ENCODE measurements at regions not wholly inside any gene's neighbourhood (a gene's known extent, or its start where the extent isn't known, plus 50 kb on each side); places are given as distances from the start of the nearest gene placed in this dataset.

DNA sequence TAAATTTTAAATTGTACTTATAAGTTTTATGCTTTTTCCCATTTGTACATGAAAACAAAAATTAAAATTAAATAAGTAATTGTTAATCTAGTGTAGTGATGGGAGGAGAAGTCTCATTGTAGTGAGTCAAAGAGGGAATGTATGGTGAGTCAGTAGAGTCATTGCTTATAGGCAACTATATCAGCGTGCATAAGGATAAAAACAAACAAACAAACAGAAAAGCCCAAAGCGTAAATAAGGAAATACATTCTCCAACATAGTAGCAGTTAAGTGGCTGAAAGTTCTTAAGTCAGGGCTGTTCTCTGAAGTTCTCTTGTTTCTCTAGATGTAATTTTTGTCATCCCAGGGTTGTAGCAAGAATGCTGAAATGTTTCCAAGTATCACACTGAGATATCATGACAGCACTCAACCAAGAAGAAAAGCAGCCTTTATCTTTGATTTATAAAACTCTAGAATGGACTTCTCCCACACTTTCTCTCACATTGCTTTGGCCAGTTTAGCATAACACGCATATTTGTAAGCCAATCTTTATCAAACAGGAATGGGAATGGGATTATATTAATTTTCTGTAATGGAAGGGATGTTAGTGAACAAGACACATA, 184.1 kb upstream of the TP63 start (continued):
- no peak for TF ChIP-seq ELK1 (IDR thresholded peaks at IDR 0.05; ENCODE audit: low read depth, low read length)
- no peak for TF ChIP-seq PHF8 (IDR thresholded peaks at IDR 0.05; ENCODE audit: borderline replicate concordance, low read depth)
- no peak for TF ChIP-seq NFE2L2 (conservative IDR thresholded peaks at IDR 0.05; ENCODE audit: low read length)
- TF ChIP-seq ZSCAN20 (CRISPR knock-in tag; IDR thresholded peaks at IDR 0.05) = no peak
- TF ChIP-seq HOXB13 (CRISPR knock-in tag; IDR thresholded peaks at IDR 0.05; ENCODE audit: low read depth) = no peak

- FAIRE-seq = no peak
- DNase-seq (ENCODE audit: low read depth in 1 of 2, low spot score in 1 of 2) = no peak
- 91% methylated on average over 1 of the region's 1 CpG for WGBS (ENCODE audit: missing lambda C conversion rate)
- ChIA-PET CTCF (interaction anchor here (0.6 kb wide), 1 partner anchor 8 kb away, joined by 3 read pairs; no protein-coding TSS in a partner anchor), POLR2A (no interaction called here)
- Histone ChIP-seq H3K27ac (no peak overlapping the region), H3K9me3 (no peaks in the 10 kb centered on the region), H3K4me3 (no peak overlapping the region), H3K4me1 (0 out of 3 replicates have a peak, but pooled peaks cover 4% of the 10 kb centered on the region), H3K4me2 (no peak overlapping the region)
- ATAC-seq = no peak
- no peak for TF ChIP-seq SMC3 (IDR thresholded peaks at IDR 0.05)
- TF ChIP-seq HOXB5 (CRISPR knock-in tag; IDR thresholded peaks at IDR 0.05) = no peak
- TF ChIP-seq, protein P1, sequence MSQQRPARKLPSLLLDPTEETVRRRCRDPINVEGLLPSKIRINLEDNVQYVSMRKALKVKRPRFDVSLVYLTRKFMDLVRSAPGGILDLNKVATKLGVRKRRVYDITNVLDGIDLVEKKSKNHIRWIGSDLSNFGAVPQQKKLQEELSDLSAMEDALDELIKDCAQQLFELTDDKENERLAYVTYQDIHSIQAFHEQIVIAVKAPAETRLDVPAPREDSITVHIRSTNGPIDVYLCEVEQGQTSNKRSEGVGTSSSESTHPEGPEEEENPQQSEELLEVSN (IDR thresholded peaks at IDR 0.05; ENCODE audit: borderline replicate concordance, low read depth) = no peak
- no peak for TF ChIP-seq ELK1 (IDR thresholded peaks at IDR 0.05; ENCODE audit: low read depth, low read length)
- TF ChIP-seq HDAC2 (IDR thresholded peaks at IDR 0.05) = no peak
- TF ChIP-seq ZNF302 (CRISPR knock-in tag; IDR thresholded peaks at IDR 0.05) = no peak
- TF ChIP-seq PHF8 (IDR thresholded peaks at IDR 0.05; ENCODE audit: borderline replicate concordance, low read depth) = no peak
- no peak for TF ChIP-seq CBX2 (IDR thresholded peaks at IDR 0.05; ENCODE audit: borderline replicate concordance, low read depth)
- TF ChIP-seq EHF (CRISPR knock-in tag; IDR thresholded peaks at IDR 0.05) = no peak
- TF ChIP-seq TP53 (CRISPR knock-in tag; IDR thresholded peaks at IDR 0.05) = no peak
- TF ChIP-seq CHD2 (IDR thresholded peaks at IDR 0.05; ENCODE audit: low read length, partially characterized antibody) = no peak
- no peak for TF ChIP-seq GATA3 (IDR thresholded peaks at IDR 0.05; ENCODE audit: borderline replicate concordance)
- no peak for TF ChIP-seq JUNB (IDR thresholded peaks at IDR 0.05)
- TF ChIP-seq, protein P2, sequence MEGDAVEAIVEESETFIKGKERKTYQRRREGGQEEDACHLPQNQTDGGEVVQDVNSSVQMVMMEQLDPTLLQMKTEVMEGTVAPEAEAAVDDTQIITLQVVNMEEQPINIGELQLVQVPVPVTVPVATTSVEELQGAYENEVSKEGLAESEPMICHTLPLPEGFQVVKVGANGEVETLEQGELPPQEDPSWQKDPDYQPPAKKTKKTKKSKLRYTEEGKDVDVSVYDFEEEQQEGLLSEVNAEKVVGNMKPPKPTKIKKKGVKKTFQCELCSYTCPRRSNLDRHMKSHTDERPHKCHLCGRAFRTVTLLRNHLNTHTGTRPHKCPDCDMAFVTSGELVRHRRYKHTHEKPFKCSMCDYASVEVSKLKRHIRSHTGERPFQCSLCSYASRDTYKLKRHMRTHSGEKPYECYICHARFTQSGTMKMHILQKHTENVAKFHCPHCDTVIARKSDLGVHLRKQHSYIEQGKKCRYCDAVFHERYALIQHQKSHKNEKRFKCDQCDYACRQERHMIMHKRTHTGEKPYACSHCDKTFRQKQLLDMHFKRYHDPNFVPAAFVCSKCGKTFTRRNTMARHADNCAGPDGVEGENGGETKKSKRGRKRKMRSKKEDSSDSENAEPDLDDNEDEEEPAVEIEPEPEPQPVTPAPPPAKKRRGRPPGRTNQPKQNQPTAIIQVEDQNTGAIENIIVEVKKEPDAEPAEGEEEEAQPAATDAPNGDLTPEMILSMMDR (IDR thresholded peaks at IDR 0.05) = no peak
Observed at GRCh38 chr3:189449084-189449483, 182.1 kb upstream of the TP63 start.

- no peak for FAIRE-seq
- CTCF ChIA-PET = interaction anchor here (1.1 kb wide), 1 partner anchor 27 kb away, joined by 3 read pairs; no protein-coding TSS in a partner anchor
- Histone ChIP-seq H3K4me3 (no peak overlapping the region), H3K4me1 (0 out of 3 replicates have a peak, but pooled peaks cover 4% of the 10 kb centered on the region), H3K4me2 (no peak overlapping the region), H3K9me3 (no peaks in the 10 kb centered on the region), H3K27ac (no peak overlapping the region)
- POLR2A ChIA-PET = no interaction called here
- WGBS (ENCODE audit: missing lambda C conversion rate) = 88% methylated on average over 5 of the region's 5 CpGs
- no peak for ATAC-seq
- no peak for DNase-seq (ENCODE audit: low read depth in 1 of 2, low spot score in 1 of 2)
- no peak for TF ChIP-seq MYC (IDR thresholded peaks at IDR 0.05; ENCODE audit: borderline replicate concordance, low read length)
- no peak for TF ChIP-seq MAZ (IDR thresholded peaks at IDR 0.05; ENCODE audit: borderline replicate concordance, low read depth, low read length)
- no peak for TF ChIP-seq REST (IDR thresholded peaks at IDR 0.05)
- TF ChIP-seq RARB (CRISPR knock-in tag; IDR thresholded peaks at IDR 0.05) = no peak
- TF ChIP-seq TP53 (CRISPR knock-in tag; IDR thresholded peaks at IDR 0.05) = no peak
- no peak for TF ChIP-seq CHD2 (IDR thresholded peaks at IDR 0.05; ENCODE audit: low read length, partially characterized antibody)
- no peak for TF ChIP-seq HEYL (CRISPR knock-in tag; IDR thresholded peaks at IDR 0.05)
- no peak for TF ChIP-seq RNF2 (IDR thresholded peaks at IDR 0.05; ENCODE audit: borderline replicate concordance, low read depth)
- TF ChIP-seq, protein P3, sequence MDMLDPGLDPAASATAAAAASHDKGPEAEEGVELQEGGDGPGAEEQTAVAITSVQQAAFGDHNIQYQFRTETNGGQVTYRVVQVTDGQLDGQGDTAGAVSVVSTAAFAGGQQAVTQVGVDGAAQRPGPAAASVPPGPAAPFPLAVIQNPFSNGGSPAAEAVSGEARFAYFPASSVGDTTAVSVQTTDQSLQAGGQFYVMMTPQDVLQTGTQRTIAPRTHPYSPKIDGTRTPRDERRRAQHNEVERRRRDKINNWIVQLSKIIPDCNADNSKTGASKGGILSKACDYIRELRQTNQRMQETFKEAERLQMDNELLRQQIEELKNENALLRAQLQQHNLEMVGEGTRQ (IDR thresholded peaks at IDR 0.05) = no peak
- no peak for TF ChIP-seq FOXS1 (CRISPR knock-in tag; IDR thresholded peaks at IDR 0.05)
- TF ChIP-seq, protein P4, sequence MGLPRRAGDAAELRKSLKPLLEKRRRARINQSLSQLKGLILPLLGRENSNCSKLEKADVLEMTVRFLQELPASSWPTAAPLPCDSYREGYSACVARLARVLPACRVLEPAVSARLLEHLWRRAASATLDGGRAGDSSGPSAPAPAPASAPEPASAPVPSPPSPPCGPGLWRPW (IDR thresholded peaks at IDR 0.05) = no peak
Observed at GRCh38 chr3:189455009-189455408, 176.2 kb upstream of the TP63 start.

All from A549 (cell line).